K562 (cell line): ENCODE measurements at regions not wholly inside any gene's neighbourhood (a gene's known extent, or its start where the extent isn't known, plus 50 kb on each side); places are given as distances from the start of the nearest gene placed in this dataset.

Experiments
- ATAC-seq: fragments of 200-7000 bp; cut with Tn5 transposase; 3 replicates; pipeline ENCODE4 v1.9.1; 2020; ENCODE audit warnings: moderate library complexity
- BruUV-seq: library from RNA; stranded (reverse); fragments of 400-500 nt; replicated peaks from 2 replicates; lab custom pipeline; 2021; lab: Mats Ljungman, UMichigan
- CTCF ChIA-PET: fragments of 300-600 bp; formaldehyde crosslinking; extraction: SDS; loops from one replicate; lab custom pipeline; 2021; ENCODE audit warnings: low intra/inter-chr PET ratio; lab: Yijun Ruan, JAX
- POLR2A ChIA-PET: fragments of 300-600, 350-650 bp; sonication (Branson Sonifier 250); formaldehyde crosslinking; extraction: SDS; loops from one replicate; lab custom pipeline; 2021; ENCODE audit warnings: antibody characterized with exemption, inconsistent platforms; lab: Yijun Ruan, JAX
- DNase-seq, 4 experiments: peaks; one replicate each; pipeline versions ENCODE4 v3.0.0 to v3.0.0-alpha.2; 2011 to 2018; ENCODE audit warnings: low spot score in 3 of 4, mixed read lengths in 3 of 4; ENCODE audit errors: extremely low read depth in 1 of 4
- FAIRE-seq: peaks from 2 replicates; lab custom pipeline; 2011; peaks lifted over from hg19 to GRCh38; lab: Jason Lieb, UNC
- H2AFZ ChIP-seq: 2 replicates; pipeline ENCODE4 v1.6.0; 2011; ENCODE audit warnings: low read depth, low read length, control low read depth, inconsistent platforms
- H3K27ac ChIP-seq: fragments of 200-600 bp; 3 replicates; pipeline ENCODE4 v1.8.0; 2011; ENCODE audit warnings: low read depth, mild to moderate bottlenecking, control low read depth, inconsistent platforms, low read length, moderate library complexity, mixed read lengths; ENCODE audit errors: extremely low read depth
- H3K27me3 ChIP-seq, 2 experiments: fragments of 300-600 bp in 1 of 2; 2 replicates in 1 of 2; 3 replicates in 1 of 2; pipeline versions ENCODE4 v1.6.0 to v1.8.0; 2011; ENCODE audit warnings: inconsistent platforms in 2 of 2, low read length in 2 of 2, mild to moderate bottlenecking in 1 of 2, mixed read lengths in 1 of 2, moderate library complexity in 1 of 2; ENCODE audit not compliant: control insufficient read depth in 2 of 2, insufficient read depth in 2 of 2
- H3K36me3 ChIP-seq: fragments of 300-600 bp; 3 replicates; pipeline ENCODE4 v1.8.0; 2011; ENCODE audit warnings: mild to moderate bottlenecking, low read length, inconsistent platforms; ENCODE audit not compliant: control insufficient read depth, insufficient read depth
- H3K4me1 ChIP-seq, 2 experiments: fragments of 200-600 bp in 1 of 2; replicated peaks in 1 of 2; 2 replicates in 1 of 2; 3 replicates in 1 of 2; pipeline versions ENCODE4 v1.5.1 to v1.8.0; 2011; ENCODE audit warnings: inconsistent platforms in 2 of 2, low read length in 2 of 2, mild to moderate bottlenecking in 1 of 2, mixed read lengths in 1 of 2, moderate library complexity in 1 of 2; ENCODE audit not compliant: control insufficient read depth in 2 of 2, insufficient read depth in 2 of 2
- H3K4me2 ChIP-seq: 2 replicates; pipeline ENCODE4 v1.6.1; 2011; ENCODE audit warnings: low read length, control low read depth, inconsistent platforms, mixed read lengths; ENCODE audit not compliant: insufficient read depth
- H3K4me3 ChIP-seq: fragments of 200-600 bp; sonication (generic), shearing (Covaris generic); 2 replicates; pipeline ENCODE4 v1.5.1; 2016; ENCODE audit warnings: control low read depth, inconsistent platforms
- H3K79me2 ChIP-seq: fragments of 200-600 bp; 3 replicates; pipeline ENCODE4 v1.8.0; 2011; ENCODE audit warnings: low read length, inconsistent platforms; ENCODE audit not compliant: control insufficient read depth, insufficient read depth
- H3K9ac ChIP-seq, 2 experiments: 2 replicates each; pipeline versions ENCODE4 v1.6.0 to v1.6.1; 2011; ENCODE audit warnings: low read depth in 2 of 2, low read length in 2 of 2, control low read depth in 1 of 2, inconsistent platforms in 1 of 2, mild to moderate bottlenecking in 1 of 2, mixed read lengths in 1 of 2; ENCODE audit not compliant: insufficient read depth in 1 of 2
- H3K9me1 ChIP-seq: one replicate; pipeline ENCODE4 v1.6.0; 2011; ENCODE audit warnings: inconsistent platforms, mild to moderate bottlenecking, low read length, moderate library complexity; ENCODE audit not compliant: control insufficient read depth, insufficient read depth
- H3K9me3 ChIP-seq: replicated peaks from 2 replicates; pipeline ENCODE4 v1.5.1; 2011; ENCODE audit warnings: low read depth, low read length, inconsistent platforms; ENCODE audit not compliant: control insufficient read depth, insufficient read depth
- H4K20me1 ChIP-seq: replicated peaks from 2 replicates; pipeline ENCODE4 v1.6.1; 2011; ENCODE audit warnings: low read length, inconsistent platforms, mixed read lengths; ENCODE audit not compliant: control insufficient read depth, insufficient read depth
- CBFA2T2 ChIP-seq: fragments of 450-650 bp; conservative IDR thresholded peaks from 2 replicates; pipeline ENCODE4 v1.6.1; 2017; ENCODE audit warnings: mild to moderate bottlenecking
- EWSR1 ChIP-seq: fragments of 450-650 bp; IDR thresholded peaks from 2 replicates; pipeline ENCODE4 v1.6.1; 2018; ENCODE audit warnings: borderline replicate concordance, mild to moderate bottlenecking, low read depth, moderate library complexity; ENCODE audit not compliant: partially characterized antibody
- GABPB2 ChIP-seq: fragments of 250-450 bp; sonication (Bioruptor Pico); conservative IDR thresholded peaks from 2 replicates; pipeline ENCODE4 v1.5.1; 2021; ENCODE audit warnings: mild to moderate bottlenecking
- HMG20B ChIP-seq: fragments of 250-450 bp; sonication (Bioruptor Pico); IDR thresholded peaks from 2 replicates; pipeline ENCODE4 v1.5.0; 2021; ENCODE audit warnings: mild to moderate bottlenecking
- PYGO2 ChIP-seq: fragments of 450-650 bp; IDR thresholded peaks from 2 replicates; pipeline ENCODE4 v1.6.1; 2016; ENCODE audit warnings: mild to moderate bottlenecking, missing genetic modification characterization, moderate library complexity, missing compliant biosample characterization
- SMARCB1 ChIP-seq: IDR thresholded peaks from 2 replicates; pipeline ENCODE4 v1.6.1; 2011; ENCODE audit warnings: improper control_type of control experiment, low read depth; ENCODE audit not compliant: insufficient read length
- SNIP1 ChIP-seq: fragments of 450-650 bp; IDR thresholded peaks from 2 replicates; pipeline ENCODE4 v1.7.1; 2017; ENCODE audit warnings: low read depth, mild to moderate bottlenecking
- STAT5B ChIP-seq: fragments of 250-450 bp; sonication (Bioruptor Pico); IDR thresholded peaks from 2 replicates; pipeline ENCODE4 v1.8.0; 2021; ENCODE audit warnings: mild to moderate bottlenecking, inconsistent platforms
- ZNF23 ChIP-seq: fragments of 250-450 bp; sonication (Bioruptor Pico); IDR thresholded peaks from 2 replicates; pipeline ENCODE4 v1.4.0; 2020; ENCODE audit warnings: mild to moderate bottlenecking
- ZNF239 ChIP-seq: fragments of 250-450 bp; sonication (Bioruptor Pico); IDR thresholded peaks from 2 replicates; pipeline ENCODE4 v1.4.0; 2020; ENCODE audit warnings: mild to moderate bottlenecking
- ZNF354B ChIP-seq: fragments of 250-450 bp; sonication (Bioruptor Pico); IDR thresholded peaks from 2 replicates; pipeline ENCODE4 v1.4.0; 2020
- ZNF695 ChIP-seq: fragments of 450-650 bp; formaldehyde crosslinking; IDR thresholded peaks from 2 replicates; pipeline ENCODE4 v1.4.0; 2020; ENCODE audit warnings: mild to moderate bottlenecking, moderate library complexity
- WGBS: fragments of 100-300 bp; shearing (Covaris generic); methylation state at CpG from one replicate; pipeline ENCODE4 v1.1.6; 2016; ENCODE audit warnings: low coverage, mixed read lengths; ENCODE audit not compliant: insufficient coverage; ENCODE audit errors: missing lambda C conversion rate; 5-methylcytosine and 5-hydroxymethylcytosine counted together
- in situ Hi-C: fragments of 300-500 bp; cut with MboI; formaldehyde crosslinking; loops from 4 replicates; pipeline ENCODE4 v1.15.0; 2018; ENCODE audit warnings: inconsistent platforms, mixed read lengths
- intact Hi-C: fragments of 100-400 bp; cut with micrococcal nuclease; formaldehyde crosslinking; loops from 2 replicates; pipeline ENCODE4 v1.14.2; 2022
- TF ChIP-seq, protein P1 (sequence below): fragments of 250-450 bp; sonication (Bioruptor Pico); IDR thresholded peaks from 2 replicates; pipeline ENCODE4 v1.8.0; 2022; ENCODE audit warnings: inconsistent platforms, mild to moderate bottlenecking, moderate library complexity, borderline replicate concordance
- TF ChIP-seq, protein P2 (sequence below), 2 experiments: fragments of 450-650 bp; conservative IDR thresholded peaks; 2 replicates each; pipeline ENCODE4 v1.6.1; 2017; ENCODE audit warnings: mild to moderate bottlenecking in 2 of 2, moderate library complexity in 2 of 2
- TF ChIP-seq, protein P3 (sequence below): fragments of 450-650 bp; IDR thresholded peaks from 2 replicates; pipeline ENCODE4 v1.6.1; 2014; ENCODE audit warnings: low read depth, mild to moderate bottlenecking, moderate library complexity, borderline replicate concordance
- TF ChIP-seq, protein P4 (sequence below): sonication (generic); formaldehyde crosslinking; IDR thresholded peaks from 2 replicates; pipeline ENCODE4 v1.9.0; 2022; ENCODE audit warnings: mild to moderate bottlenecking, missing genetic modification reagents
- TF ChIP-seq, protein P5 (sequence below): fragments of 250-450 bp; sonication (Bioruptor Pico); IDR thresholded peaks from 2 replicates; pipeline ENCODE4 v1.8.0; 2022; ENCODE audit warnings: moderate library complexity, mild to moderate bottlenecking, inconsistent platforms

DNA sequence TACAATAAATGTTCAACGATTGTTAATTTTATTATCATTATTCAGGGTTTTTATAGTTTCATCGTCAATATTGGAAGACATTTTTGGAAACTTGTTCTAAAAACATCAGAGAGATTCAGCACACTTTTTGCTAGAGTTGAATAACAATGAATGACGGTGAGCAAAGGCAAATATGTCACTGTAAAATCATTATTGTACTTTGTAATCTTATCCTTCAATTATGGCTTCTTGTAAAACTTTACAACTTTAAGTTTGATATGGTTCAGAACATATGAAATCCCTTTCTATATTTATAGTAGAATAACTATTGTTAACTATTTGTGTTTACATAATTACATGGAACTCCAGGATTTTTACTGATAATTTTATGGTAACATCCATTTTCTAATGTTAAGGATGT, 167.8 kb upstream of the SEMA3A start:
- no peak for TF ChIP-seq ZNF354B
- TF ChIP-seq, protein P1, sequence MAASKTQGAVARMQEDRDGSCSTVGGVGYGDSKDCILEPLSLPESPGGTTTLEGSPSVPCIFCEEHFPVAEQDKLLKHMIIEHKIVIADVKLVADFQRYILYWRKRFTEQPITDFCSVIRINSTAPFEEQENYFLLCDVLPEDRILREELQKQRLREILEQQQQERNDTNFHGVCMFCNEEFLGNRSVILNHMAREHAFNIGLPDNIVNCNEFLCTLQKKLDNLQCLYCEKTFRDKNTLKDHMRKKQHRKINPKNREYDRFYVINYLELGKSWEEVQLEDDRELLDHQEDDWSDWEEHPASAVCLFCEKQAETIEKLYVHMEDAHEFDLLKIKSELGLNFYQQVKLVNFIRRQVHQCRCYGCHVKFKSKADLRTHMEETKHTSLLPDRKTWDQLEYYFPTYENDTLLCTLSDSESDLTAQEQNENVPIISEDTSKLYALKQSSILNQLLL, result no peak
- TF ChIP-seq, protein P2, sequence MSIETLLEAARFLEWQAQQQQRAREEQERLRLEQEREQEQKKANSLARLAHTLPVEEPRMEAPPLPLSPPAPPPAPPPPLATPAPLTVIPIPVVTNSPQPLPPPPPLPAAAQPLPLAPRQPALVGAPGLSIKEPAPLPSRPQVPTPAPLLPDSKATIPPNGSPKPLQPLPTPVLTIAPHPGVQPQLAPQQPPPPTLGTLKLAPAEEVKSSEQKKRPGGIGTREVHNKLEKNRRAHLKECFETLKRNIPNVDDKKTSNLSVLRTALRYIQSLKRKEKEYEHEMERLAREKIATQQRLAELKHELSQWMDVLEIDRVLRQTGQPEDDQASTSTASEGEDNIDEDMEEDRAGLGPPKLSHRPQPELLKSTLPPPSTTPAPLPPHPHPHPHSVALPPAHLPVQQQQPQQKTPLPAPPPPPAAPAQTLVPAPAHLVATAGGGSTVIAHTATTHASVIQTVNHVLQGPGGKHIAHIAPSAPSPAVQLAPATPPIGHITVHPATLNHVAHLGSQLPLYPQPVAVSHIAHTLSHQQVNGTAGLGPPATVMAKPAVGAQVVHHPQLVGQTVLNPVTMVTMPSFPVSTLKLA (conservative IDR thresholded peaks at IDR 0.05), result no peak
- TF ChIP-seq EWSR1, result no peak
- TF ChIP-seq, protein P3, sequence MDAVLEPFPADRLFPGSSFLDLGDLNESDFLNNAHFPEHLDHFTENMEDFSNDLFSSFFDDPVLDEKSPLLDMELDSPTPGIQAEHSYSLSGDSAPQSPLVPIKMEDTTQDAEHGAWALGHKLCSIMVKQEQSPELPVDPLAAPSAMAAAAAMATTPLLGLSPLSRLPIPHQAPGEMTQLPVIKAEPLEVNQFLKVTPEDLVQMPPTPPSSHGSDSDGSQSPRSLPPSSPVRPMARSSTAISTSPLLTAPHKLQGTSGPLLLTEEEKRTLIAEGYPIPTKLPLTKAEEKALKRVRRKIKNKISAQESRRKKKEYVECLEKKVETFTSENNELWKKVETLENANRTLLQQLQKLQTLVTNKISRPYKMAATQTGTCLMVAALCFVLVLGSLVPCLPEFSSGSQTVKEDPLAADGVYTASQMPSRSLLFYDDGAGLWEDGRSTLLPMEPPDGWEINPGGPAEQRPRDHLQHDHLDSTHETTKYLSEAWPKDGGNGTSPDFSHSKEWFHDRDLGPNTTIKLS, result no peak
- no peak for TF ChIP-seq STAT5B (CRISPR knock-in tag)
- TF ChIP-seq SNIP1, result no peak
- TF ChIP-seq HMG20B (CRISPR knock-in tag), result no peak
- no peak for TF ChIP-seq GABPB2 (CRISPR knock-in tag)
- no peak for TF ChIP-seq ZNF695 (CRISPR knock-in tag)
- no peak for TF ChIP-seq CBFA2T2
- TF ChIP-seq PYGO2, result no peak
- no peak for TF ChIP-seq ZNF23 (CRISPR knock-in tag)
- no peak for TF ChIP-seq SMARCB1
- TF ChIP-seq, protein P4, sequence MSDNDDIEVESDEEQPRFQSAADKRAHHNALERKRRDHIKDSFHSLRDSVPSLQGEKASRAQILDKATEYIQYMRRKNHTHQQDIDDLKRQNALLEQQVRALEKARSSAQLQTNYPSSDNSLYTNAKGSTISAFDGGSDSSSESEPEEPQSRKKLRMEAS (CRISPR knock-in tag), result no peak
- TF ChIP-seq ZNF239 (CRISPR knock-in tag), result no peak
- TF ChIP-seq, protein P5, sequence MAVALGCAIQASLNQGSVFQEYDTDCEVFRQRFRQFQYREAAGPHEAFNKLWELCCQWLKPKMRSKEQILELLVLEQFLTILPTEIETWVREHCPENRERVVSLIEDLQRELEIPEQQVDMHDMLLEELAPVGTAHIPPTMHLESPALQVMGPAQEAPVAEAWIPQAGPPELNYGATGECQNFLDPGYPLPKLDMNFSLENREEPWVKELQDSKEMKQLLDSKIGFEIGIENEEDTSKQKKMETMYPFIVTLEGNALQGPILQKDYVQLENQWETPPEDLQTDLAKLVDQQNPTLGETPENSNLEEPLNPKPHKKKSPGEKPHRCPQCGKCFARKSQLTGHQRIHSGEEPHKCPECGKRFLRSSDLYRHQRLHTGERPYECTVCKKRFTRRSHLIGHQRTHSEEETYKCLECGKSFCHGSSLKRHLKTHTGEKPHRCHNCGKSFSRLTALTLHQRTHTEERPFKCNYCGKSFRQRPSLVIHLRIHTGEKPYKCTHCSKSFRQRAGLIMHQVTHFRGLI (CRISPR knock-in tag), result no peak
- TF ChIP-seq, all 486 proteins: peak for 0
- ATAC-seq, result no peak
- in situ Hi-C loops, result no loop called here
- H3K27me3 ChIP-seq, result no peaks in the 10 kb centered on the region
- H3K27ac ChIP-seq, result no peak overlapping the region
- H4K20me1 ChIP-seq, result no peaks in the 10 kb centered on the region
- no peaks in the 10 kb centered on the region for H3K79me2 ChIP-seq
- no peak overlapping the region for H3K9ac ChIP-seq
- DNase-seq, result no peak
- CTCF ChIA-PET, result no interaction called here
- no peaks in the 10 kb centered on the region for H3K4me1 ChIP-seq
- H3K36me3 ChIP-seq, result no peaks in the 10 kb centered on the region
- POLR2A ChIA-PET, result no interaction called here
- no TSS peak for BruUV-seq
- no peak overlapping the region for H2AFZ ChIP-seq
- 1% methylated on average over 3 of the region's 3 CpGs for WGBS
- no peak for FAIRE-seq
- intact Hi-C loops, result no loop called here
- H3K9me1 ChIP-seq, result no peaks in the 10 kb centered on the region
- no peak overlapping the region for H3K4me3 ChIP-seq
- H3K9me3 ChIP-seq, result no peaks in the 10 kb centered on the region
- H3K4me2 ChIP-seq, result no peak overlapping the region
